ENCODE measurements at regions not wholly inside any gene's neighbourhood (a gene's known extent, or its start where the extent isn't known, plus 50 kb on each side); places are given as distances from the start of the nearest gene placed in this dataset.

- TF ChIP-seq POLR2A (IDR thresholded peaks at IDR 0.05; ENCODE audit: low read length) (no peak), GATA1 (IDR thresholded peaks at IDR 0.05; ENCODE audit: low read depth, low read length) (no peak)
Observed at GRCh38 chr20:19864130-19864529, 106.1 kb downstream of the RIN2 start.
